ENCODE measurements at regions not wholly inside any gene's neighbourhood (a gene's known extent, or its start where the extent isn't known, plus 50 kb on each side); places are given as distances from the start of the nearest gene placed in this dataset.

- FAIRE-seq, result no peak
Measured at GRCh38 chr3:24639481-24640329, 145.1 kb upstream of the THRB start.

GRCh38 chr3:24640330-24640877 is 145.8 kb upstream of the THRB start:
- FAIRE-seq, result peak; percentile 83
- DNase-seq (ENCODE audit: insufficient read length, low spot score), result peak; percentile 42

More at GRCh38 chr3:24639481-24640329, 145.1 kb upstream of the THRB start:
- no peak for DNase-seq (ENCODE audit: insufficient read length, low spot score)

GRCh38 chr3:24641628-24642027 is 147.0 kb upstream of the THRB start:
- DNase-seq (ENCODE audit: insufficient read length, low spot score) (no peak), FAIRE-seq (no peak)

GRCh38 chr3:24645047-24645446 is 150.4 kb upstream of the THRB start:
- FAIRE-seq, result no peak
- DNase-seq (ENCODE audit: insufficient read length, low spot score), result no peak

- FAIRE-seq (no peak), DNase-seq (ENCODE audit: insufficient read length, low spot score) (no peak)
Measured at GRCh38 chr3:24646790-24647189, 152.1 kb upstream of the THRB start.

- DNase-seq (ENCODE audit: insufficient read length, low spot score) (no peak), FAIRE-seq (no peak)
Measured at GRCh38 chr3:24648063-24648462, 153.4 kb upstream of the THRB start.

DNA sequence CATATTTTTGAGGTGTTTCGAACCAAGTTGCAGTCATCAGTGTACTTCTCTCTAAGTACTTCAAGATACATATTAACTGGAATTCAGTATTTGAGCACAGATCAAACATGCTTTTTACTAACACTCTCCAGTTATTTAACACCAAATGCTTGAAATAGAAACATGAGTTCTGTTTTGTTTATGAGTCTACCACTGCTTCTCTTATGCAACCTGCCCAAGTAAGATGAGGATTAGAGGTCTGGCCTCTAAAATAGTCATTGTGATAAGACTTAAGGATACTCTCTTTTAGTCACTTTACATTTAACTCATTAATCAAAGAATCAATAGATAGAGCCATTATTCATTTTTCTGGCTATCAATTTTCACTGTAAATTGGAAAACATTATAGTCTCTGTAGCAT is 156.2 kb upstream of the THRB start:
- no peak for FAIRE-seq
- DNase-seq (ENCODE audit: insufficient read length, low spot score), result no peak

DNA sequence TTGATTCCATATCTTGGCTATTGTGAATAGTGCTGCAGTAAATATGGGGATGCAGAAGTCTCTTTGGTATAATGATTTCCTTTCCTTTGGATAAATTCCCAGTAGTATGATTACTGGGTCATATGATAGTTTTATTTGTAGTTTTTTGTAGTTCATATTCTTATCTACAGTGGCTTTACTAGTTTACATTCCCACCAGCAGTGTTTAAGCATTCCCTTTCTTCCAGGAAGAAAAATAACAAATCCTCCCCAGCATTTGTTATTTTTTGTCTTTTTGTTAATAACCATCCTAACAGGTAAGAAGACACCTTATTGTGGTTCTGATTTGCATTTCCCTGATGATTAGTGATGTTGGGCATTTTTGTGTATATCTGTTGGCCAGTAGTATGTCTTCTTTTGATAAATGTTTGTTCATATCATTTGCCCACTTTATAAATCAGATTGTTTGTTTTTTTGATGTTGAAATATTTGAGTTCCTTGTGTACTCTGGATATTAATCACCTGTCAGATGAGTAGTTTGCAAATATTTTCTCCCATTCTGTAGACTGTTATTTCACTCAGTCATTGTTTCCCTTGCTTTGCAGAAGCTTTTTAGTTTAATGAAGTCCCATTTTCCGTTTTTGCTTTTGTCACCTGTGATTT is 163.3 kb upstream of the THRB start:
- FAIRE-seq, result no peak

GRCh38 chr3:24661175-24661584 is 166.5 kb upstream of the THRB start:
- DNase-seq (ENCODE audit: insufficient read length, low spot score) (no peak), FAIRE-seq (no peak)

More for the DNA sequence above, 163.3 kb upstream of the THRB start:
- DNase-seq (ENCODE audit: insufficient read length, low spot score), result no peak

DNA sequence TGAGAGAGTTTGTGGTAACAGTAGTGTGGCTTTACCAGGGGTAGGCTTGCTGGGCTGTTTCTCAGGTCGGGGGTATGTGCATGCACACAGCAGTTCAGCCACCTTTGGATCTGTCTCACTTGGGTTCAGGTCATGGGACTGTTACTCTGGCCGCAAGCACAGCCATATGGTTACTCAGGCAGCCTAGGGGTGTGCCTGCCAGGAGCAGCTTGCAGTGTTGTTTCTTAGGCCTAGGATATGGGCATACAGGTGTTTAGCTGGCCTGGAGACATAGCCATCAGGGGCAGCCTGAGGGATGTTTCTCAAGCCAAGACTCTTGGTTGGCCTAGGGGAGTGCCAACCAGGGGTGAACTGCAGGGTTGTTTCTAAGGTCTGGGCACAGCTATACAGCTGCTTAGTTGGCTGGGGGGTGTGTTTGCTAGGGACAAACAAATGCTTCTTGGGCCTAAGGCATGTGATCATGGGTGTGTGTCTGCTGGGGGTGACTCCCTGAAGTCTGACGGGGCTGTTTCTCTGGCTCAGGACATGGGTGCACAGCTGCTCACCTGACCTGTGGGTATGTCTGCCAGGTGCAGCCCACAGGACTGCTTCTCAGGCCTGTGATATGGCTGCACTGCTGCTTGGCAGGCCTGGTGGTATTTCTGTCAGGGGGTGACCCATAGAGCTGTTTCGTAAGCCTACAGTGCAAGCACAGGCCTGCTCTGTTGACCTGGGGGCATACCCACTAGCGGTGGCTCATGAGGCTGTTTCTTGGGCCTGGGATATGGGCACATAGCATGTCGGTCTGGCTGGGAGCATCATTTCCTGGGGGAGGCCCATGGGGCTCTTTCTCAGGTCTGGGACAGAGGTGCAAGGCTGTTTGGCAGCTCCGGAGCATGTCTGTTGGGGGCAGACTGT is 168.0 kb upstream of the THRB start:
- FAIRE-seq (no peak), DNase-seq (ENCODE audit: insufficient read length, low spot score) (no peak)

DNA sequence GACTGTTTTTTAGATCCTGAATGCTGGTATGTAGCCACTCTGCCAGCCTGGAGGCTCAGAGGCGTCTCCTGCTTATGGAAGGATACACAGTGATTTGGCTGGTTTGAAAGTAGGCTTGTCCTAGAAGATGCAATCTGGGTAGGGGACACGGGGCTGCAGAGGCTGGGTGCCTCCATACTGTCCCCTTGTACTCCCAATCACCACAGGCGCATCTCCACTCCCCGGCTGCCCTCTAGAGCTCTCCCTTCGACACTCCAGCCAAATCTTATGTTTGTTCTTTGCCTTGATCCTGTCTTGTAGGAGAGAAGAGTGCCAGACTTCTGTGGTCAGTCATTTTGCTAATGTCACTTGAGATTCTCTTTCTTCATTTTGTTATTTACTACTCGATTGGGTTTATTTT is 168.8 kb upstream of the THRB start:
- DNase-seq (ENCODE audit: insufficient read length, low spot score) (no peak), FAIRE-seq (no peak)

- FAIRE-seq (no peak), DNase-seq (ENCODE audit: insufficient read length, low spot score) (no peak)
Measured at GRCh38 chr3:24668039-24668438, 173.4 kb upstream of the THRB start.

- FAIRE-seq, result no peak
- DNase-seq (ENCODE audit: insufficient read length, low spot score), result no peak
Measured at GRCh38 chr3:24670871-24671270, 176.2 kb upstream of the THRB start.

DNA sequence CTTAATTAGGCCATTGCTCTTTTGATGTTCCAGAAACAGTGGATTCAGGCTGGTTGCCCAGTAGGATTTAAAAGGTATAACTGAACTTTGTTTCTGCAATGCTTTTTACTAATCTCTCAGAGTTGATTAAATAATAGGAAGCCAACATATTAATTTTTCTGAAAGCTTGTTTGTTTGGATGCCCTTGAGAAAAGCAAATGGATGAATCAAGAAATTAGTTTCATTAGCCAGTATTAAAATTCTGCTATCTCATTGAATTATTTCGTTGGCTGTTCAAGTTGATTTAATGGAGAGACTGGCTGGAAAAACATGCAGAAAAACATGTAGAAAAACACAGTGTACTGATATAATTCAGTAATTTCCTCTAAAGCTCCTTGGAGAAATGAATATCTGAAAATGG is 178.9 kb upstream of the THRB start:
- FAIRE-seq (no peak), DNase-seq (ENCODE audit: insufficient read length, low spot score) (no peak)

DNA sequence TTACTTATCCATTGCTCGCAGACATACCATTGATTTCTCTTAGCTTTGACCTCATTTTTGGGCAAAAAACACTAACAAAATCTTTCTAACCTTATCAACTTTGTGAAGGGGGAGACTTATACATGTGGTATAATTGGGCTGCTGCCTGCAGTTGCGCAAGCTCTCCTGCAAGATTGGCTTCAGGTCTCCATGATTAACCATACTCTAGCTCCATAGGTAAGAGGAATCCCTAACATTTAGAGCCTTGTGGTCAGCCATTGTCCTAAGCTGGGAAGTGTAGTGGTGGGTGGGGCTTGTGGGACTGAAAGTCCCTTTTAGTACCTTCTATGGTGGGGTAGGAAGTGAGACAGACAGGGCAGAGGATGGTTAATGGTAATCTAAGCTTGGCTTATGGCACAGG is 179.6 kb upstream of the THRB start:
- no peak for DNase-seq (ENCODE audit: insufficient read length, low spot score)
- no peak for FAIRE-seq

DNA sequence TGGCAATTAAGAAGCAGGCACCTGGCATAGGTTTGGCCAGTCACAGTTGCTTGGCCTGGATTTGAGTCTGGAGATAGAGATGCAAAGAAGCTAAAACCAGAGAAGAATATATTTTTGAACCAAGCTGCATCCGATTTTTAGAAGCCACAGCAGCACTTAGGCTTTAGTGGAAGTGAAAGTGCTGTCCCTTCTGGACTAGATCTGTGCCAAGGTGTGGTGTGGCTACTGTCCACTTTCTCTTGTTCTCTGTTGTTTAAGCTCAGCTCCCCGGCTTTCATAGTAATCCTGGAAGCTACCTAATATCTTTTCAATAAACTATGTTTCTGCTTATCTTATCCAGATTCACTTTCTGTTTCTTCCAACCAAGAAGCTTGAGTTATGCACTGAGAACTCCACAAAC is 183.4 kb upstream of the THRB start:
- DNase-seq (ENCODE audit: insufficient read length, low spot score) (no peak), FAIRE-seq (no peak)

DNA sequence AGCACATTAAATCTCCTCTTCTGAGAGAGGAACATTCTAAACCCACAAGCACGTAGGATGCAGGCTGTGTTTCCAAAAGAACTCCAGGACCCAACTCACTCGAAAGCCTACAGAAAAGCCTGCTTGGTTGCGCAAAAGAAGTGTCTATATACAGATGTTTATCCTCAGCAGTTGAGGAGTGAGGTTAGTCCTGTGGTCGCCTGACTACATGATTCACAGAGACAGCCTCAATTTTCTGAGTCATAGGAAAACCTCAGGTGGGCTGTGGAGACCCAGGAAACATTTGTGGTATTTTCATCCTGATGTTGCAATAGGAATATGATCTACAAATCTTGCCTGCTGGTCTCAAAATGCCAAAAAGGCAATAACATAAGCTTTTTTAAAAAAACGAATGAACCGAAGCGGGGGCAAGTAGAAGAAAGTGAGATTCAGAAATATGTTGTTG is 183.8 kb upstream of the THRB start:
- DNase-seq (ENCODE audit: insufficient read length, low spot score), result peak; percentile 61
- FAIRE-seq, result no peak

GRCh38 chr3:24679429-24679828 is 184.8 kb upstream of the THRB start:
- FAIRE-seq (no peak), DNase-seq (ENCODE audit: insufficient read length, low spot score) (no peak)

GRCh38 chr3:24680214-24680967 is 185.7 kb upstream of the THRB start:
- DNase-seq (ENCODE audit: insufficient read length, low spot score), result no peak
- no peak for FAIRE-seq

DNA sequence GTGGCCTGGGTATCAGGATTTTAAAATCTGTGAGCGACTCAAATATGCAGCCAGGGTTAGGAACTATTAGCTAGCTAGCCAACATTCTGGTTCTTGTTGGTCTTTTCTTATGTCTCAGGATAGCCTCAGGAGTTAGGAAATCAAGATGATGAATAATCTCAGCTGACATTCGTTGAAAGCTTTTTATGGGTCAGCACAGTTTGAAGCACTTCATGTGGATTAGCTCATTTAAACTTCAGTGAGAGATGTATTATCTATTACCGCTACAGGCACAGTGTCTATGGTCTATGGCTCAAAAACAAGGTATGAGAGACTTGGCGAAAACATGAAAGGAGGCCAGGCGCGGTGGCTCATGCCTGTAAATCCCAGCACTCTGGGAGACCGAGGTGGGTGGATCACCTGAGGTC is 187.5 kb upstream of the THRB start:
- DNase-seq (ENCODE audit: insufficient read length, low spot score), result no peak
- FAIRE-seq, result peak; percentile 80
